Panc1 (cell line): ENCODE measurements at regions not wholly inside any gene's neighbourhood (a gene's known extent, or its start where the extent isn't known, plus 50 kb on each side); places are given as distances from the start of the nearest gene placed in this dataset.

Experiments used
- ATAC-seq: fragments of 200-7000 bp; cut with Tn5 transposase; 2 replicates; pipeline ENCODE4 v1.9.1; 2020; ENCODE audit warnings: mild to moderate bottlenecking, moderate library complexity
- BruUV-seq: library from RNA; stranded (reverse); fragments of 400-500 nt; replicated peaks from 2 replicates; lab custom pipeline; 2021; lab: Mats Ljungman, UMichigan
- CTCF ChIA-PET: fragments of 300-600 bp; sonication (Branson Sonifier 250); formaldehyde crosslinking; loops from one replicate; lab custom pipeline; 2022; ENCODE audit warnings: antibody characterized with exemption; lab: Charles Lee
- POLR2A ChIA-PET: fragments of 300-600 bp; sonication (Branson Sonifier 250); formaldehyde crosslinking; loops from one replicate; lab custom pipeline; 2022; ENCODE audit warnings: antibody characterized with exemption; lab: Charles Lee
- DNase-seq: peaks from one replicate; pipeline ENCODE4 v3.0.0-alpha.2; 2010; ENCODE audit warnings: low read depth, low spot score
- H3K27ac ChIP-seq: 2 replicates; pipeline ENCODE4 v1.5.1; 2011; ENCODE audit warnings: mild to moderate bottlenecking, low read length, inconsistent platforms
- H3K27me3 ChIP-seq: fragments of 200-500 bp; sonication (Bioruptor generic); 2 replicates; pipeline ENCODE4 v1.6.0; 2014; ENCODE audit warnings: low read length, inconsistent platforms; ENCODE audit not compliant: control insufficient read depth, insufficient read depth
- H3K36me3 ChIP-seq: fragments of 200-500 bp; sonication (Bioruptor generic); 2 replicates; pipeline ENCODE4 v1.5.1; 2014; ENCODE audit warnings: inconsistent platforms, mild to moderate bottlenecking, low read length, moderate library complexity; ENCODE audit not compliant: control insufficient read depth, insufficient read depth
- H3K4me1 ChIP-seq: 2 replicates; pipeline ENCODE4 v1.5.1; 2011; ENCODE audit warnings: inconsistent platforms, mild to moderate bottlenecking, low read length, moderate library complexity; ENCODE audit not compliant: control insufficient read depth, insufficient read depth
- H3K4me3 ChIP-seq, 2 experiments: 2 replicates each; pipeline ENCODE4 v1.5.1; 2011 to 2012; ENCODE audit warnings: low read depth in 2 of 2, low read length in 2 of 2, mild to moderate bottlenecking in 2 of 2, inconsistent platforms in 1 of 2, moderate library complexity in 1 of 2
- H3K9me3 ChIP-seq: fragments of 200-500 bp; sonication (Bioruptor generic); 2 replicates; pipeline ENCODE4 v1.5.1; 2014; ENCODE audit warnings: low read depth, mild to moderate bottlenecking, inconsistent platforms, low read length, moderate library complexity; ENCODE audit not compliant: control insufficient read depth, insufficient read depth
- POLR2AphosphoS5 ChIP-seq: IDR thresholded peaks from 2 replicates; pipeline ENCODE4 v1.6.1; 2012; ENCODE audit warnings: mild to moderate bottlenecking, low read depth, low read length, moderate library complexity
- SIN3A ChIP-seq: IDR thresholded peaks from 2 replicates; pipeline ENCODE4 v1.6.1; 2012; ENCODE audit warnings: low read depth, mild to moderate bottlenecking, low read length, moderate library complexity, borderline replicate concordance; ENCODE audit not compliant: insufficient read depth
- TCF7L2 ChIP-seq: IDR thresholded peaks from 2 replicates; pipeline ENCODE4 v1.6.1; 2011; ENCODE audit warnings: mild to moderate bottlenecking, low read depth, low read length, inconsistent platforms
- in situ Hi-C: cut with HindIII; loops from 2 replicates; pipeline ENCODE4 v1.10.0; 2016; ENCODE audit warnings: low sequenced_read_pairs, low pct_unique_long_range_greater_than_20kb
- intact Hi-C: fragments of 100-400 bp; cut with micrococcal nuclease; formaldehyde crosslinking; loops from one replicate; pipeline ENCODE4 v1.10.0; 2022; ENCODE audit not compliant: unreplicated experiment
- TF ChIP-seq, protein P1 (sequence below), 2 experiments: IDR thresholded peaks; 2 replicates each; pipeline ENCODE4 v1.6.1; 2011 to 2012; ENCODE audit warnings: low read depth in 2 of 2, control low read depth in 1 of 2, low read length in 1 of 2, mild to moderate bottlenecking in 1 of 2, moderate library complexity in 1 of 2; ENCODE audit not compliant: insufficient read depth in 1 of 2
- TF ChIP-seq, protein P2 (sequence below): fragments of 450-650 bp; IDR thresholded peaks from 2 replicates; pipeline ENCODE4 v1.5.1; 2017; ENCODE audit warnings: mild to moderate bottlenecking

DNA sequence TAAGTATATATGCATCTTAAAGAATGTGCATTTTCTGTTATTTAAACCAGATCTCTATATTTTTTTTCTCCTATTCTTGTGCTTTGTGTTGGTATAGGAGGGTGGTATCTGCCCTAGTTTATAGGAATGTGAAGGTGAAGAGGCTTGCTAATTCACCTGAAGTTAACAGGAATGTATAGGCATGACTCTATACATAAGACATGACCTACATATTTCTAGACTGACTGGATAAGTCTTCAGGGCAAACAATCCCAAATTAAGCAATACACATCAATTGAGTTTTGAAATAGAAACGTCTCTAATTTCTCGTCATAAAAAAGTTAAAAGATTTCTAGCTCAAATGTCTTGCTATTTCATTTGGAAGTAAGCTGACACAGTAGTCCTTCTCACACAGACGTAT lies 410.0 kb downstream of the DIPK2A start:
- BruUV-seq, result no TSS peak
- no peak for DNase-seq
- CTCF ChIA-PET, result no interaction called here

DNA sequence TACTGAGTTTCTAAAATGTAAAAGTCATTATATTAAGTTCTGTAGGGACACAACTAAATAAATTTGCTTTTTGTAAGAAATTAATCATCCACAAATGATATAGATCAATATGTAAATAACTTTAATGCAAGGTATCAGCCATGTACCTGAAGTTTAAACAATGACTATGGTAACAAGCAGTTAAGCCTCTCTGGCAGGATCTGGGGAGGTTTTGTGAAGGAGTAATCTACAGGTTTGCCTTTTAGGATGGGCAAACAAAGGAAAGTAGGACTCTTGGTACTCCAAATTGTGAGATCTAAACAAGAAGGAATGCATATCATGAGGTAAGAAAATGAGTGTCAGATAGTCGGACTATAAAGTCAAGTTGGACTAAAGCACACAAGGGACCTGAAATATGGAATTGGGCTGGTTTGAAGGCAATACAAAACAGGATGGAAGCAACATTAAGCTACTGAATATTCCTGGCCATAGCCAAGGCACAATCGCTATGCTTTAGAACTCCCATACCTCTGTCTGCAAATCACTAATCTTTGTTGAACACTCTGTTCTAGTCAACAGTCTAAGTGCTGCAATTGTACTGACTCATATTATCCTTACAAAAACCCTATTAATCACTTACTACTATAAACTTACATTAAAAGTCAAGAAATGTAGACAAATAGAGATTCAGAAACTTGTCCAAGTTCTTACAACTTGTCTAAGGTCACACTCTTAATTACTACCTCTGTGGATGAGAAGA lies 412.8 kb downstream of the DIPK2A start:
- intact Hi-C loops (no loop called here), in situ Hi-C loops (no loop called here)
- CTCF ChIA-PET, result no interaction called here
- H3K27me3 ChIP-seq, result no peaks in the 10 kb centered on the region
- TF ChIP-seq TCF7L2 (no peak), SIN3A (no peak), POLR2AphosphoS5 (no peak)
- TF ChIP-seq, protein P1, sequence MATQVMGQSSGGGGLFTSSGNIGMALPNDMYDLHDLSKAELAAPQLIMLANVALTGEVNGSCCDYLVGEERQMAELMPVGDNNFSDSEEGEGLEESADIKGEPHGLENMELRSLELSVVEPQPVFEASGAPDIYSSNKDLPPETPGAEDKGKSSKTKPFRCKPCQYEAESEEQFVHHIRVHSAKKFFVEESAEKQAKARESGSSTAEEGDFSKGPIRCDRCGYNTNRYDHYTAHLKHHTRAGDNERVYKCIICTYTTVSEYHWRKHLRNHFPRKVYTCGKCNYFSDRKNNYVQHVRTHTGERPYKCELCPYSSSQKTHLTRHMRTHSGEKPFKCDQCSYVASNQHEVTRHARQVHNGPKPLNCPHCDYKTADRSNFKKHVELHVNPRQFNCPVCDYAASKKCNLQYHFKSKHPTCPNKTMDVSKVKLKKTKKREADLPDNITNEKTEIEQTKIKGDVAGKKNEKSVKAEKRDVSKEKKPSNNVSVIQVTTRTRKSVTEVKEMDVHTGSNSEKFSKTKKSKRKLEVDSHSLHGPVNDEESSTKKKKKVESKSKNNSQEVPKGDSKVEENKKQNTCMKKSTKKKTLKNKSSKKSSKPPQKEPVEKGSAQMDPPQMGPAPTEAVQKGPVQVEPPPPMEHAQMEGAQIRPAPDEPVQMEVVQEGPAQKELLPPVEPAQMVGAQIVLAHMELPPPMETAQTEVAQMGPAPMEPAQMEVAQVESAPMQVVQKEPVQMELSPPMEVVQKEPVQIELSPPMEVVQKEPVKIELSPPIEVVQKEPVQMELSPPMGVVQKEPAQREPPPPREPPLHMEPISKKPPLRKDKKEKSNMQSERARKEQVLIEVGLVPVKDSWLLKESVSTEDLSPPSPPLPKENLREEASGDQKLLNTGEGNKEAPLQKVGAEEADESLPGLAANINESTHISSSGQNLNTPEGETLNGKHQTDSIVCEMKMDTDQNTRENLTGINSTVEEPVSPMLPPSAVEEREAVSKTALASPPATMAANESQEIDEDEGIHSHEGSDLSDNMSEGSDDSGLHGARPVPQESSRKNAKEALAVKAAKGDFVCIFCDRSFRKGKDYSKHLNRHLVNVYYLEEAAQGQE (IDR thresholded peaks at IDR 0.05; ENCODE audit: insufficient read depth in 1 of 2, low read depth in 2 of 2, low read length in 1 of 2), result no peak
- TF ChIP-seq, protein P2, sequence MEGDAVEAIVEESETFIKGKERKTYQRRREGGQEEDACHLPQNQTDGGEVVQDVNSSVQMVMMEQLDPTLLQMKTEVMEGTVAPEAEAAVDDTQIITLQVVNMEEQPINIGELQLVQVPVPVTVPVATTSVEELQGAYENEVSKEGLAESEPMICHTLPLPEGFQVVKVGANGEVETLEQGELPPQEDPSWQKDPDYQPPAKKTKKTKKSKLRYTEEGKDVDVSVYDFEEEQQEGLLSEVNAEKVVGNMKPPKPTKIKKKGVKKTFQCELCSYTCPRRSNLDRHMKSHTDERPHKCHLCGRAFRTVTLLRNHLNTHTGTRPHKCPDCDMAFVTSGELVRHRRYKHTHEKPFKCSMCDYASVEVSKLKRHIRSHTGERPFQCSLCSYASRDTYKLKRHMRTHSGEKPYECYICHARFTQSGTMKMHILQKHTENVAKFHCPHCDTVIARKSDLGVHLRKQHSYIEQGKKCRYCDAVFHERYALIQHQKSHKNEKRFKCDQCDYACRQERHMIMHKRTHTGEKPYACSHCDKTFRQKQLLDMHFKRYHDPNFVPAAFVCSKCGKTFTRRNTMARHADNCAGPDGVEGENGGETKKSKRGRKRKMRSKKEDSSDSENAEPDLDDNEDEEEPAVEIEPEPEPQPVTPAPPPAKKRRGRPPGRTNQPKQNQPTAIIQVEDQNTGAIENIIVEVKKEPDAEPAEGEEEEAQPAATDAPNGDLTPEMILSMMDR, result no peak
- H3K4me1 ChIP-seq, result no peaks in the 10 kb centered on the region
- no peak for ATAC-seq
- no peak overlapping the region for H3K27ac ChIP-seq
- H3K36me3 ChIP-seq, result no peaks in the 10 kb centered on the region
- peaks cover 5% of the 10 kb centered on the region; the same call in 1 of the 2 replicates for H3K9me3 ChIP-seq
- no peak overlapping the region for H3K4me3 ChIP-seq
- POLR2A ChIA-PET, result no interaction called here
- DNase-seq, result no peak
- no TSS peak for BruUV-seq

More for the DNA sequence above, 410.0 kb downstream of the DIPK2A start:
- in situ Hi-C loops, result no loop called here
- Histone ChIP-seq H3K27ac (no peak overlapping the region), H3K27me3 (no peaks in the 10 kb centered on the region), H3K4me1 (no peaks in the 10 kb centered on the region), H3K36me3 (no peaks in the 10 kb centered on the region), H3K9me3 (peaks cover 5% of the 10 kb centered on the region; the same call in 1 of the 2 replicates), H3K4me3 (no peak overlapping the region)
- TF ChIP-seq SIN3A (no peak), TCF7L2 (no peak), POLR2AphosphoS5 (no peak)
- TF ChIP-seq, protein P1 (IDR thresholded peaks at IDR 0.05; ENCODE audit: insufficient read depth in 1 of 2, low read depth in 2 of 2, low read length in 1 of 2), result no peak
- intact Hi-C loops, result no loop called here
- ATAC-seq, result no peak
- POLR2A ChIA-PET, result no interaction called here
